Liver (tissue), 8 donors: ENCODE measurements at regions not wholly inside any gene's neighbourhood (a gene's known extent, or its start where the extent isn't known, plus 50 kb on each side); places are given as distances from the start of the nearest gene placed in this dataset.

ENCODE experiments used
- DNase-seq: peaks from one replicate; pipeline ENCODE4 v3.0.0-alpha.2; 2017; ENCODE audit warnings: low spot score
- H3K27ac ChIP-seq, 2 donors: one replicate each; pipeline ENCODE4 v1.7.0; 2013; ENCODE audit warnings: inconsistent platforms in 2 of 2, low read length in 2 of 2, control low read depth in 1 of 2, low read depth in 1 of 2, mild to moderate bottlenecking in 1 of 2
- H3K27me3 ChIP-seq, 4 donors: one replicate each; pipeline versions ENCODE4 v1.6.1 to v1.7.0; 2013; ENCODE audit warnings: low read length in 3 of 4, inconsistent platforms in 1 of 4, mild to moderate bottlenecking in 1 of 4, moderate library complexity in 1 of 4; ENCODE audit not compliant: control insufficient read depth in 4 of 4, insufficient read depth in 4 of 4
- H3K36me3 ChIP-seq, 4 donors: one replicate each; pipeline versions ENCODE4 v1.6.1 to v1.7.0; 2013; ENCODE audit warnings: low read length in 3 of 4, mild to moderate bottlenecking in 3 of 4, low read depth in 1 of 4, moderate library complexity in 1 of 4; ENCODE audit not compliant: control insufficient read depth in 4 of 4, insufficient read depth in 3 of 4
- H3K4me1 ChIP-seq, 4 donors: one replicate each; pipeline versions ENCODE4 v1.6.1 to v1.7.0; 2013; ENCODE audit warnings: low read length in 3 of 4, mild to moderate bottlenecking in 3 of 4, moderate library complexity in 1 of 4; ENCODE audit not compliant: control insufficient read depth in 4 of 4, insufficient read depth in 4 of 4
- H3K4me3 ChIP-seq, 3 donors: one replicate each; pipeline versions ENCODE4 v1.6.1 to v1.7.0; 2013; ENCODE audit warnings: low read length in 3 of 3, control low read depth in 1 of 3, low read depth in 1 of 3, mild to moderate bottlenecking in 1 of 3
- H3K9ac ChIP-seq, 2 donors: one replicate each; pipeline ENCODE4 v1.7.0; 2013; ENCODE audit warnings: low read length in 2 of 2, mild to moderate bottlenecking in 2 of 2, moderate library complexity in 2 of 2, control low read depth in 1 of 2, low read depth in 1 of 2
- H3K9me3 ChIP-seq, 4 donors: one replicate each; pipeline versions ENCODE4 v1.6.1 to v1.7.0; 2013; ENCODE audit warnings: low read length in 3 of 4; ENCODE audit not compliant: control insufficient read depth in 4 of 4
- ATF3 ChIP-seq: IDR thresholded peaks from 2 replicates; pipeline ENCODE4 v1.6.1; 2016; ENCODE audit warnings: antibody characterized with exemption
- CTCF ChIP-seq: fragments of 150-350 bp; IDR thresholded peaks from 2 replicates; pipeline ENCODE4 v1.5.1; 2017; ENCODE audit warnings: improper control_type of control experiment, low read depth, low read length; ENCODE audit not compliant: missing input control
- EGR1 ChIP-seq, 2 donors: IDR thresholded peaks; 2 replicates each; pipeline ENCODE4 v1.6.1; 2016 to 2018; ENCODE audit warnings: antibody characterized with exemption in 2 of 2, low read depth in 2 of 2
- FOXA1 ChIP-seq: IDR thresholded peaks from 2 replicates; pipeline ENCODE4 v1.6.1; 2016; ENCODE audit warnings: antibody characterized with exemption
- FOXA2 ChIP-seq: IDR thresholded peaks from 2 replicates; pipeline ENCODE4 v1.6.1; 2016; ENCODE audit warnings: antibody characterized with exemption
- GABPA ChIP-seq, 2 donors: IDR thresholded peaks in 1 of 2; conservative IDR thresholded peaks in 1 of 2; 2 replicates each; pipeline ENCODE4 v1.6.1; 2016; ENCODE audit warnings: antibody characterized with exemption in 2 of 2, mild to moderate bottlenecking in 1 of 2, moderate library complexity in 1 of 2
- HNF4A ChIP-seq, 2 donors: conservative IDR thresholded peaks; 2 replicates each; pipeline ENCODE4 v1.6.1; 2016; ENCODE audit warnings: antibody characterized with exemption in 2 of 2, mild to moderate bottlenecking in 2 of 2
- HNF4G ChIP-seq: IDR thresholded peaks from 2 replicates; pipeline ENCODE4 v1.6.1; 2016; ENCODE audit warnings: antibody characterized with exemption
- JUND ChIP-seq, 2 donors: IDR thresholded peaks; 2 replicates each; pipeline ENCODE4 v1.6.1; 2016; ENCODE audit warnings: antibody characterized with exemption in 2 of 2
- MAX ChIP-seq: IDR thresholded peaks from 2 replicates; pipeline ENCODE4 v1.6.1; 2016; ENCODE audit warnings: antibody characterized with exemption
- NR2F2 ChIP-seq: IDR thresholded peaks from 2 replicates; pipeline ENCODE4 v1.6.1; 2016; ENCODE audit warnings: antibody characterized with exemption
- RAD21 ChIP-seq, 2 donors: IDR thresholded peaks; 2 replicates each; pipeline ENCODE4 v1.6.1; 2016; ENCODE audit warnings: antibody characterized with exemption in 2 of 2, mild to moderate bottlenecking in 2 of 2
- SP1 ChIP-seq: IDR thresholded peaks from 2 replicates; pipeline ENCODE4 v1.6.1; 2018; ENCODE audit warnings: antibody characterized with exemption, mild to moderate bottlenecking
- TAF1 ChIP-seq: conservative IDR thresholded peaks from 2 replicates; pipeline ENCODE4 v1.6.1; 2016; ENCODE audit warnings: antibody characterized with exemption, mild to moderate bottlenecking
- YY1 ChIP-seq: IDR thresholded peaks from 2 replicates; pipeline ENCODE4 v1.6.1; 2016; ENCODE audit warnings: antibody characterized with exemption, mild to moderate bottlenecking
- ZBTB33 ChIP-seq: IDR thresholded peaks from 2 replicates; pipeline ENCODE4 v1.6.1; 2016; ENCODE audit warnings: antibody characterized with exemption
- WGBS: extraction: QIAGEN DNeasy Blood & Tissue Kit; methylation state at CpG from one replicate; pipeline ENCODE4 v1.1.7; 2013; 5-methylcytosine and 5-hydroxymethylcytosine counted together
- TF ChIP-seq, protein P1 (sequence below): IDR thresholded peaks from 2 replicates; pipeline ENCODE4 v1.6.1; 2016; ENCODE audit warnings: antibody characterized with exemption, mild to moderate bottlenecking
- donor health status: healthy.
- donor health status: healthy.
- donor health status: healthy.
- donor health status: healthy.
- donor health status: healthy.

DNA sequence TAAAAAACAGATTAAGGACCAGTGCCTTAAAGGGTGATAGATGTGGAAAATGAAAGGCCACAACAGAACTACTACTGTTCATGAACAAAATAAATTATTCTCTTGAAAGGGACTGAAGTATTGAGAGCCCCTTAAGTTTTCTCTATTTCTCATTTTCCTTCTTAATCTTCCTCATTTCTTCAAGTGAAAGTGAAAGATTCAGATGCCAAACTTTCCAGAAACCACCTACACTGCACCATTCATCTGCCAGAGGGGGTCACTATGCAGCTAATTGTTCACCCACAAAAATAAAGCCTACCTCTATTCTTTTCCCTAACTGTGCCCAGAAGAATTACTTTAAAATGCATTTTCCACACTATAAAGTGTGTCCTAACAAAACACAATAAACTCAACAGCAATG lies 140.1 kb downstream of the NR4A2 start:
- H3K4me3 ChIP-seq, result no peak overlapping the region
- TF ChIP-seq GABPA (IDR thresholded peaks at IDR 0.05 in 1 of 2, conservative IDR thresholded peaks at IDR 0.05 in 1 of 2) (no peak), HNF4A (conservative IDR thresholded peaks at IDR 0.05) (no peak), ATF3 (no peak), ZBTB33 (no peak), FOXA1 (no peak), FOXA2 (no peak), MAX (no peak), TAF1 (no peak), JUND (IDR thresholded peaks at IDR 0.05) (no peak), HNF4G (no peak), SP1 (no peak), EGR1 (IDR thresholded peaks at IDR 0.05; ENCODE audit: low read depth in 2 of 2) (no peak), YY1 (no peak), NR2F2 (no peak), CTCF (peak; percentile 13), RAD21 (IDR thresholded peaks at IDR 0.05) (peak; percentile 58 to 64)
- TF ChIP-seq, protein P1, sequence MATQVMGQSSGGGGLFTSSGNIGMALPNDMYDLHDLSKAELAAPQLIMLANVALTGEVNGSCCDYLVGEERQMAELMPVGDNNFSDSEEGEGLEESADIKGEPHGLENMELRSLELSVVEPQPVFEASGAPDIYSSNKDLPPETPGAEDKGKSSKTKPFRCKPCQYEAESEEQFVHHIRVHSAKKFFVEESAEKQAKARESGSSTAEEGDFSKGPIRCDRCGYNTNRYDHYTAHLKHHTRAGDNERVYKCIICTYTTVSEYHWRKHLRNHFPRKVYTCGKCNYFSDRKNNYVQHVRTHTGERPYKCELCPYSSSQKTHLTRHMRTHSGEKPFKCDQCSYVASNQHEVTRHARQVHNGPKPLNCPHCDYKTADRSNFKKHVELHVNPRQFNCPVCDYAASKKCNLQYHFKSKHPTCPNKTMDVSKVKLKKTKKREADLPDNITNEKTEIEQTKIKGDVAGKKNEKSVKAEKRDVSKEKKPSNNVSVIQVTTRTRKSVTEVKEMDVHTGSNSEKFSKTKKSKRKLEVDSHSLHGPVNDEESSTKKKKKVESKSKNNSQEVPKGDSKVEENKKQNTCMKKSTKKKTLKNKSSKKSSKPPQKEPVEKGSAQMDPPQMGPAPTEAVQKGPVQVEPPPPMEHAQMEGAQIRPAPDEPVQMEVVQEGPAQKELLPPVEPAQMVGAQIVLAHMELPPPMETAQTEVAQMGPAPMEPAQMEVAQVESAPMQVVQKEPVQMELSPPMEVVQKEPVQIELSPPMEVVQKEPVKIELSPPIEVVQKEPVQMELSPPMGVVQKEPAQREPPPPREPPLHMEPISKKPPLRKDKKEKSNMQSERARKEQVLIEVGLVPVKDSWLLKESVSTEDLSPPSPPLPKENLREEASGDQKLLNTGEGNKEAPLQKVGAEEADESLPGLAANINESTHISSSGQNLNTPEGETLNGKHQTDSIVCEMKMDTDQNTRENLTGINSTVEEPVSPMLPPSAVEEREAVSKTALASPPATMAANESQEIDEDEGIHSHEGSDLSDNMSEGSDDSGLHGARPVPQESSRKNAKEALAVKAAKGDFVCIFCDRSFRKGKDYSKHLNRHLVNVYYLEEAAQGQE, result no peak
- no peak overlapping the region for H3K9ac ChIP-seq
- H3K36me3 ChIP-seq, result no peaks in the 10 kb centered on the region
- H3K9me3 ChIP-seq, result no peaks in the 10 kb centered on the region
- H3K4me1 ChIP-seq, result no peaks in the 10 kb centered on the region
- H3K27me3 ChIP-seq, result no peaks in the 10 kb centered on the region
- no peak for DNase-seq
- H3K27ac ChIP-seq, result no peak overlapping the region

GRCh38 chr2:156191527-156191926 lies 141.0 kb downstream of the NR4A2 start:
- H3K4me1 ChIP-seq, result no peaks in the 10 kb centered on the region
- H3K27me3 ChIP-seq, result no peaks in the 10 kb centered on the region
- no peak overlapping the region for H3K9ac ChIP-seq
- no peak for DNase-seq
- WGBS, result 20% methylated on average over 2 of the region's 2 CpGs
- no peaks in the 10 kb centered on the region for H3K9me3 ChIP-seq
- H3K36me3 ChIP-seq, result no peaks in the 10 kb centered on the region
- H3K27ac ChIP-seq, result no peak overlapping the region
- H3K4me3 ChIP-seq, result no peak overlapping the region
- TF ChIP-seq YY1 (no peak), HNF4A (conservative IDR thresholded peaks at IDR 0.05) (no peak), MAX (no peak), EGR1 (IDR thresholded peaks at IDR 0.05; ENCODE audit: low read depth in 2 of 2) (no peak), FOXA1 (no peak), JUND (IDR thresholded peaks at IDR 0.05) (no peak), GABPA (IDR thresholded peaks at IDR 0.05 in 1 of 2, conservative IDR thresholded peaks at IDR 0.05 in 1 of 2) (no peak), TAF1 (no peak)
- TF ChIP-seq, protein P1, result no peak
